H1 (cell line): ENCODE measurements at regions not wholly inside any gene's neighbourhood (a gene's known extent, or its start where the extent isn't known, plus 50 kb on each side); places are given as distances from the start of the nearest gene placed in this dataset.

ENCODE experiments used
- CHD2 ChIP-seq: IDR thresholded peaks from 2 replicates; pipeline ENCODE4 v1.6.1; 2012; ENCODE audit warnings: low read length, improper control_type of control experiment
- HDAC2 ChIP-seq, 2 experiments: fragments of 300-600 bp in 1 of 2; sonication (generic) in 1 of 2; IDR thresholded peaks; 2 replicates each; pipeline ENCODE4 v1.6.1; 2011 to 2012; ENCODE audit warnings: low read depth in 2 of 2, low read length in 2 of 2, mild to moderate bottlenecking in 2 of 2, moderate library complexity in 2 of 2, borderline replicate concordance in 1 of 2, inconsistent platforms in 1 of 2
- JUND ChIP-seq: IDR thresholded peaks from 2 replicates; pipeline ENCODE4 v1.6.1; 2011; ENCODE audit warnings: mild to moderate bottlenecking, improper control_type of control experiment, low read length
- KDM5A ChIP-seq: fragments of 200-600 bp; IDR thresholded peaks from 2 replicates; pipeline ENCODE4 v1.7.1; 2012; ENCODE audit warnings: mild to moderate bottlenecking, low read length, inconsistent platforms, mixed read lengths
- SP1 ChIP-seq: IDR thresholded peaks from 2 replicates; pipeline ENCODE4 v1.6.1; 2011; ENCODE audit warnings: low read depth, low read length
- TAF1 ChIP-seq: IDR thresholded peaks from 2 replicates; pipeline ENCODE4 v1.6.1; 2011; ENCODE audit warnings: mild to moderate bottlenecking, low read depth, low read length
- TAF7 ChIP-seq: optimal IDR thresholded peaks from 2 replicates; pipeline ENCODE3; 2011; ENCODE audit warnings: low read depth, mild to moderate bottlenecking, inconsistent platforms, low read length, moderate library complexity, borderline replicate concordance

DNA sequence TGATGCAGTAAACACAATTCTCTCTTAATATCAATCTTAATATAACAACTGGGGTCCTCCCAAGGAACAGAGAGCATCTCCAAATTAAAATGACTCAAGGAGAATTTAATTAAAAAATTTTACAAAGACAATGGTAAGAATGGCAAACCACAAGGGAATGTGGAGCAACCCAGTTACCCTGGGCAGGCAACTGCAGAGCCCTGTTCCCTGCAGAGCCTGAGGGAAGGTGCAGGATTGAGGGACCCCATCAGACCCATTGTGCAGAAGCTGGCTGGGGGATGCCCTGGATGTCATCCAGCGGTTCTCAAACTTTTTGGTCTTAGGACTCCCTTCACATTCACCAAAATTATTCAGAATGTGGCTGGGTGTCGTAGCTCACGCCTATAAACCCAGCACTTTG lies 262.8 kb downstream of the FBXO15 start (continued):
- TF ChIP-seq TAF1, result no peak
- no peak for TF ChIP-seq HDAC2 (IDR thresholded peaks at IDR 0.05; ENCODE audit: borderline replicate concordance in 1 of 2, low read depth in 2 of 2, low read length in 2 of 2)
- TF ChIP-seq KDM5A, result no peak
- no peak for TF ChIP-seq JUND
- no peak for TF ChIP-seq TAF7
- TF ChIP-seq SP1, result no peak
- no peak for TF ChIP-seq CHD2
